ENCODE measurements at regions not wholly inside any gene's neighbourhood (a gene's known extent, or its start where the extent isn't known, plus 50 kb on each side); places are given as distances from the start of the nearest gene placed in this dataset.

DNA sequence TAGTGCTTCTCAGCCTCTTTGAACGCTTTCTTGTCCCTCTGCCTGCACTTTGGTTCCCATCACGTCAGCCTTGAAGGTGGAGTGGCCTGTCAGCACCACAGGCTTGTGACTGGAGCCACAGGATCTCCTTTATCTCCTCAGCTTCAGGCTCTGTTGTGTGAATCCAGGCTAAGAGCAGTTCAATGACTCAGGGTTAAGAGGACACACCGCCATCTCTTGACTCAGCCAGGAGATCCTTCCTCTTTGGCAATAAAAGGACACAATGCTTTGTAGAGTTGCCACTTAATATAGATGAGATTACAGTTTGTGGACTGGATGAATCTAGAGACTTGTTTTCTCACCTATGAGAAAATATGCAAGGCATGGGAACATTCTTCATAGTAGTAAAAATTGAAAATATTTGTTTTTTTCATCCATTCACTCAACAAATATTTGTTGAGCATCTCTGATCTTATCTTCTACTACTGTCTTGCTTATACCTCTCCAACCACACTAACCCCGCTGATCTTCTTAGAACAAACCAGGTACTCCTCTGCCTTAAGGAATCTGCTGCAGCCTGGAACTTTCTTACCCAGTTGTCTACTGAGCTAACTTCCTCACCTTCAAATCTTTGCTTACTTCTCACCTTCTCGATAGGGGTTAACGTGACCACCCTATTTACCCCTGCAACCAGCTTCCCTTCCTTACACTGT is 62.3 kb downstream of the UCHL1 start:
- DNase-seq (ENCODE audit: low spot score), result no peak

DNA sequence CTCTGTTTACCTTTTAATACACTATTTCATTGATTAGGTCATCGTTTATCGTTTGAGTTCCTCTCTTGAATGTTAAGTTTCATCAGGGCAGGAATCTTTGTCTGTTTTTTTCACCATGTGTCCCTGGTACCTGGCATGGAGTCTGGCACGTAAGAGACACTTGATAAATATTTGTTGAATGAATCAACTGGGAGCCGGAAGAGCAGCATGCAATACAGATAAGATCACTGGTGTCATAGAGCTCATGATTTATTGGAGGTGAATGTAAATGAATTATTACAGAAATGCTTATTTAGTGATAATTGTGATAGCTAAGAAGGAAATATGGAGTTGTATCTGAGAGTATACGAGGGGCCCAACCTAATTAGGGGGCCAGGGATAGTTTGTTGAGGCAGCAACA is 62.8 kb downstream of the UCHL1 start:
- no peak for DNase-seq (ENCODE audit: low spot score)

DNA sequence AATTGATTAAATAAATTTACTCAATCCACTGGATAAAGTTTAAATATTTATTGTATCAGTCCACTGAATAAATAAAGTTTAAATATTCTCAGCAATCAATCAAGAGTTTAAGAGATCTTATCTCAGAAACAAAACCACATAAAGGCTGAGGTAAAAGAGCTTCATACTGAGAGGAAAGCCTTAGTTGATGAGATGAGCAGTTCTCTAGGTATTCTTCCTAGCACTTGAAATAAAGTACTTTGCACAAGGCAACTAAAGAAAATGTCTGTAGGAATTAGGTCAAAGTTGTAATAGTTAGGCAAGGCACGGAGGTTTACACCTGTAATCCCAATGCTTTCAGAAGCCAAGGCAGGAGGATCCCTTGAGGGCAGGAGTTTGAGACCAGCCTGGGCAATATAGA is 63.5 kb downstream of the UCHL1 start:
- no peak for DNase-seq (ENCODE audit: low spot score)

DNA sequence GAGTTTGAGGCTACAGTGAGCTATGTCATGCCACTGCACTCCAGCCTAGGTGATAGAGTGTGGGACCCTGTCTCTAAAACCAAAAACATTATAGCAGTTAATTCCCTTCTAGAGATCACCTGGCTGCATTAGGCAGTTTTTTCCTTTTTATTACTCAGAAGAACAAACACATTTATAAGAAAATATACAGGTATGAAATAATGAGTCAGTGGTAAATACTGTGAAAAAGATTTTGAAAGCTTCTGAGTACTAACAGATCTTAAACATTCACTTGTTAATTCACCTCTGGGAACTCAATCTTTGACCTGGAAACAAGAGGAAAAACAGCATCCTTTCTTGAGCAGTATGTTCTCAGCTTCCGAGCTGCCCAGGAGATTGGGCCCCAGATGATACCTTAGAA is 64.1 kb downstream of the UCHL1 start:
- no peak for DNase-seq (ENCODE audit: low spot score)

DNA sequence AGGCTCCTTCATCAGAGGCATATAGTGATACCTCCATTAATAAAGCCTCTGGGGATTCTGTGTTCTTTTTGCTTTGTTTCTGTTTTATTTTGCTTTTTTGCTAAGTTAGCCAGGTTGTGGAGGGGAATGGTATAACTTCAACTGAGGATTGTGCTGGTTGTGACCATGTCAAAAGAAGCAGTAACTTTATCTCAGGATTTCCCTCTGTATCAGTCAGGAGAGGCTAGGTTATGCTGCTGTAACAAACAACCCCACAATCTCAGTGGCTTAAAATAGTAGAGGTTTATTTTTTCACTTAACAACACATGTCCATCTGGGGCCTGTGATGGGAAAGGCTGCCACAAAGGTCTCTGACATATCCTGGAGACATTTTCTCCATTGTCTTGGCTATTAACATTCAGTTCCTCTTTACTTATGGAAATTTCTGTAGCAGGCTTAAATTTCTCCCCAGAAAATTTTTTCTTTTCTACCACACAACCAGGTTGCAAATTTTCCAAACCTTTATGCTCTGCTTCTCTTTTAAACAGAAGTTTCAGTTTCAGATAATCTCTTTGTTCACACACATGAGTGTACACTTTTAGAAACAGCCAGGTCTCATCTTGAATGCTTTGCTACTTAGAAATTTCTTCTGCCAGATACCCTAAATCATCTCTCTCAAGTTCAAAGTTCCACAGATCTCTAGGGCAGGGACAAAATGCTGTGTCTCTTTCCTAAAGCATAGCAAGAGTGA is 64.7 kb downstream of the UCHL1 start:
- no peak for DNase-seq (ENCODE audit: low spot score)

DNA sequence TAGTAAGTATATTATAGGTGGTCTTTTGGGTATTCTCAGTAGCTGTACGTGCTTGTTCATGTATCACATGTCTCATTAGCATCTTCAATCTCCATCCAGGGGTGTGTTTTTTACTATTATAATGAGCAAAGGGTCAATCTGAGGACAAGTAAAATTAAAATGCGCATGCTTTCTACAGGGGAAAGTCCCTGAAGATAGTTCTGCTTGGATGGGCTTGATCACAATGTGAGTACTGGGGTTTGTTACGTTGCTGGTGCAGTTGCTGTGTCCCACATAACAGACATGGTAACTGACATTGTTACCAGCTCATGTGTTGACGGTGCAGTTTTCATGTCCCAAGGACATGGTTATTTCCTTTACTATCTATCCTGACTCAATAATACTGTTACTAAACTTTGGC is 65.9 kb downstream of the UCHL1 start:
- DNase-seq (ENCODE audit: low spot score), result no peak

DNA sequence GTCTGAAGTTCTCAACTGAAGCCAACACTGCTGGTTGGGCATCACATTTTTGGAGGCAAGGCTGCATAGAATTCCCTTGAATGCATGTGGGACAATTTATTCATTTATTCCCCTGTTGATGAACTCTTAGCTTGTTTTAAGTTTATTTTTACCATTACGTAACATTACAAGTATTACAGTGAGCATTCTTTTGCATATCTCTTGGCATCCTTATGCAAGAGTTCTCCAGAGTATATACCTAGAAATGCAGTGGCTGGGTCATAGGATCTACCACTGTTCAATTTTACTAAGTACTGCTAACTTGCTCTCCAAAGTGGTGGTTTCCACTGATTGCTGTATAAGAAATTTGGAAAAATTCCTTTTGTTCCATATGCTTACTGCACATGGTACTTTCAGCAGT is 66.5 kb downstream of the UCHL1 start:
- no peak for DNase-seq (ENCODE audit: low spot score)

DNA sequence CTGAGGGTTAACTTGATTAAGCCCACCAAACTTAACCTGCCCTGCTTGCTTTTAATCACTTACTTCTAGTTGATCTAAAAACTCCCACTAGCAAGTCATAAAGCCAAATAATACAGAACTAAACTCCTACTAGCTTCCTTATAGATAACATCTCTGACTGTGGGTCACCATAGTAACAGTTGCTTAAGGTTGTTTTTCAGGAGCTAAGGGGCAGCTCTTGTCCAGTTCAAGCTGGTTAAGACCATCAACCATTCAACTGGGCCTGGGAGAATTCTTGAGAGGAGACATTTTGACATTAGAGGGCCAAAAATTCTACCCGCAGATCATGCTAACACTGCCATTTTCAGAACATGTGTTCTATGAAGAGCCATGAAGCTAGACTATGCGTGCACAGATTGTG is 67.0 kb downstream of the UCHL1 start:
- DNase-seq (ENCODE audit: low spot score), result no peak

DNA sequence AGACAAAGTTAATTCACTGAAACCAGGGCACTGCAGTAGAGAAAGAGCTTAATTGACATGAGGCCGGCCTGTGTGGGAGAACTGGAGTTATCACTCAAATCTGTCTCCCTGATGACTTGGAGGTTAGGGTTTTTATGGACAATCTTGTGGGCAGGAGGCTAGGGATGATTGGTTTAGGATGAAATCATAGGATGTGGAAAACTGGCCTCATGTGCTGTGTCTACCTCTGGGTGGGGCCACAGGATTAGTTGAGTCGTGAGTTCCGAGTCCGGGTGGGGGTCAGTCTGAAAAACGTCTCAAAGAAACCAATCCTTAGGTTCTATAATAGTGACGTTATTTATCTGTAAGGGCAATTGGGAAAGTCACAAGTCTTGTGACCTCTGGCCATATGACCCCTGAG is 68.1 kb downstream of the UCHL1 start:
- DNase-seq (ENCODE audit: low spot score), result no peak

DNA sequence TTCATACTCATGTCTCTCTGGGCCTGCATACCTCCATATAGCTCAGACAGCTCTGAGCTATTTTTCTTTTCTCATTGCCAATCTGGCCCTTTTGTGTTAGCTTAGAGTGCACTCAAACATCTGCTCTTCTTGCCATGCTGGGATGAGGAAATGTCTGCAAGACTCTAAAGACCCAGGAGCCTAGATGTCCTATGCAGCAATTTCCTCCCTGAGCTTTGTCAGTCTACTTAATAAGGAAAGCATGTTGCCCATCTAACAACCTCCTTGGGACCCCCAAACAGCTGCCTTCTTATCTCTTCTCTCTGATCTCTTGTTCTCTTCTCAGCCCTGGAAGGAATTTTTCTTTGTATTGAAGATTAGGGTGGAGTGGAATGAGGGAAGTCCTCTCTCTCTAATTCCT is 69.2 kb downstream of the UCHL1 start:
- DNase-seq (ENCODE audit: low spot score), result no peak

DNA sequence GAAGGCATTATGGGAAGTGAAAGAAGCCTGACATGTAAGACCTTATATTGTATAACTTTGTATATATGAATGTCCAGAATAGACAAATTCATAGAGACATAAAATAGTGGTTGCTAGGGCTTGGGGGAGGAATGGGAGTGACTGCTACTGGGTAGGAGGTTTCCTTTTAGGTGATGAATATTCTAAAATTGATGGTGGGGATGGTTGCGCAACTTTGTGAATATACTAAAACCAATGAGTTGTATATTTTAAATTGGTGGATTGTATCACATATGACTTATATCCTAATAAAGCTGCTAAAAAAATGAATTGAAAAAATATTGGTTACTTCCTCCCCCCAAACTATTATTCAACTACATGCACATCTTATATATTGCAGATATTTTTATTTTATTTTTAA is 70.0 kb downstream of the UCHL1 start:
- no peak for DNase-seq (ENCODE audit: low spot score)

DNA sequence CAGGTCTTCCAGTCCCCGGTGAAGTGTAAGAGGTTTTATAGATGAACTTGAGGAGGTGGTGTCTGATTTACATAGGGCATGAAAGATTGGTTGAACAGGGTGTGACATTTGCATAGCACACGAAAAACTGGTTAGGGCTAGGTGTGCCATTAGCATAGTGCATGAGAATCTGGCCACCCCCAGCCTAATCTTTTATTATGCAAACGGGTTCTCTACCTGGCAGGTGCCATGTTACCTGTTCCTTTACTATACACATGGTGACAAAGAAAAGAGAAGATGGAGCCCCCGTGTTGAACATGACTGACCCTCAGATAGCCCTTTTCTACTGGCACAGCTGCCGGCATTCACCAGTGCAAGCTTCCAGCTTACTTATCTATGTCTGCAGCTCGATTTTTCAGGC is 71.0 kb downstream of the UCHL1 start:
- no peak for DNase-seq (ENCODE audit: low spot score)

DNA sequence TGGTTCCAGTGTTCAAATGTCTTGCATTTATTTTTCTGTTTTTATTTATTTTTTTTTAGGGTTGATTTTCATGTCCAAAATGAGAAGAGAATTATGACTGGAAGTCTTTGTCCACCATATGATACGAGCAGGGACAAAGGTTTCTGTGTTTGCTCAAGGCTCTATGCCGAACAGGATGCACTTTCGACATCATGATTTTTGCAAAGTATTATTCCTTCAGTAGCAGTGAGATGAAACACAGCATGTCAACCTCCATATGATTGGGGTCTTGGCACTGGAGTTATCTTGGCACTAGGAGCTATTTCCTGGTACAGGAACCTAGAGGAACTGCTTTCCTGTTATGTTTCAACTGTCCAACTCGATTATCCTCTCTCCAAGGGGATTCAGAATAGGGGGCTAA is 72.6 kb downstream of the UCHL1 start:
- peak; percentile 20 for DNase-seq (ENCODE audit: low spot score)

DNA sequence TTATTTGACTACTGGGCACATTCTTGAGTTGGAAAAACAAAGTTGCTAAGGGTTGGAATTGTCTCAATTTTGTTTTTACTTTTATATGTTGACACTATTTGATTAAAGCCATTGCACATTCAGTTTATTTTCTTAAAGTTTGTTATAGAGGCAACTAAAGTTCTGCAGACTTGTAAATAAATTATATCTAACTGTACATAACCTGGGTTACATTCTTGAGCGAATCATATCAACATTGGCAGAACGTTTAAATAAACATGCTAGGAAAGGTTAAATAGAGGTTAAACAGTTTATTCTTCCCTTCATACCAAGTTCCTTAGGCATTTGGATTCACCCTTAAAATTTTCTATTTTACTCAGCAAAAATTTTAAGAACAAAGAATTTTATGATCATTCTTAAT is 74.5 kb downstream of the UCHL1 start:
- DNase-seq (ENCODE audit: low spot score), result no peak

DNA sequence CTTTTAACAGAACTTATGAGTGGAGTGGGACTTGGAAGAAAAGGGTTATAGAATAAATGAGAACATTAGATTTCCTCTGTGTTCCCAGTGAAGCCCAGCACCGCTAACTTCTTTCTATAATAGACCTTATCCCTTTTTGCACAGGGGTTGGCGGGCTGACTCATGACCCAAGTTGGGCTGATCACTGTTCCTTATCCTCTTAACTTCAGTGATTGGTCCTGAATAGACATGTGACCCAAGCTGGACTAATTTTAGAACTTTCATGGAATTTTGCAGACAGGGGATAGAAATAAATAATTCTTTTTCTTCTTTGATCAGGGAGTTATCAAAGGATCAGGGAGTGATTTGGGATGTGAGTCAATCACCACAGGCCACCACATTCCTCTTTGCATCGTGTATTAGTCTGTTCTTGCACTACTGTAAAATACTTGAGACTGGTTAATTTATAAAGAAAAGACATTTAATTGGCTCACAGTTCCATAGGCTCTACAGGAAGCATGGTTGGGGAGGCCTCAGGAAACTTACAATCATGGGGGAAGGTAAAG is 75.9 kb downstream of the UCHL1 start:
- DNase-seq (ENCODE audit: low spot score), result no peak

DNA sequence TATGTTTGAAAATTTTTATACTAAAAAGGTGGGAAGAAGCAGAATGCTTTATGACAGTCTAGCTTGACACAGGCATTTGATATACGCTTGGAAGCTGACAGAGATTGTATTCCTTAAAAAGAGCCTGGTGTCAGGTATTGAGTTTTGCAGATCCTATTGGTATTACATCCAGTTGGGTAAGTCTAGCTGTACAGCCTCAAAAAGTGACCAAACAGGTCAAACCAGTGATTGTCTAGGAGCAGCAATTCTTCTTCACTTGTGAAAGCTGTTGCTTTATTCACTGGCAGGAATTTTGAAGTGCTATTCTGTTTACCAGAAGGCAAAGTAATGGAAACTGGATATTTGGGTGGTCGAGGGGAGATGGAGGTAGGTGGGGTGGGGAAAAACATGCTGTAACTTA is 77.5 kb downstream of the UCHL1 start:
- DNase-seq (ENCODE audit: low spot score), result no peak

DNA sequence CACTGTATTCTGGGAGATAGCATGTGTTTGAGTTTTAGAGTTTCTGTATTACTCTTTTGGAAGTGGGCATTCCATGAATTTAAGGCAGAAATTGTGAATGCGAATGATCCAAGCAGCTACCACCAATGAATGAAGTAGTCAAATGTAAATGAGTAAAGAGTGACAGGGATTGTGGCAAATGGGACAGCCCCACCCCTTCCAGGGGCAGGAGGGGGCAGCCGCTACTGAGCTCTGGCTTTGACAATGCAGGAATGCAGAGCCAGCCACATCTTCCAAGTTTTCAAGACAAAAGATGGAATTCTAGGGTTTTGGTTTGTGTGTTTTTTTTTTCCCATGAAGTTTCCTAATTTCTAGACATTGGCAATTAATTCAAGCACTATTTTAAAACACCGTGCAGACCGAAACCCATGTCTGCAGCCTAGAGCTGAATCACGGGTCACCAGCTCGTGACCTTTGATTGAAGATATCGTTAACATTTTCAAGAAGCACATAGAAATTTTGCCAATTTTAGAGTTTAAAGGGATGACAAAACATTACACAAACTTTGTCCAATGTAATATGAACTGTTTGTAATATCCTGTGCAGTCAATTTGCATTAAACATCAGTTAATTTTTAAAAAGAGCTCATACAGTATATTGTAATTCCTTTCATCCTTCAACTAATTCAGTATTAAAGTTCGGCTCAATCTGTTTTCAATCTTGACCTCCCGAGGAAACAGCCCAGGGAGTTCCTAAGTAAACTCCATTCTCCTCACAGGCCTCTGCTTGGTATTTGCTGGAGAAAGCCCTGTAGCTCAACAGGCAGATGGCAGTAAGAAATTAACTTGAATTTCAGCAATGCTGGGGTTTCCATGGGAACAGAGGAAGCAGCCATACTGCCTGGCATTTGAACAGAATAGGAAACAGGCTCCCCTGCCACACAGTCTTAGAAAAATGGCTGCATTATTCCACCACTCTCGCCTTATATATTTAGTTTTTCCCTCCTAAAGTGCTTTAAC is 83.4 kb downstream of the UCHL1 start:
- DNase-seq (ENCODE audit: low spot score), result peak; percentile 96

DNA sequence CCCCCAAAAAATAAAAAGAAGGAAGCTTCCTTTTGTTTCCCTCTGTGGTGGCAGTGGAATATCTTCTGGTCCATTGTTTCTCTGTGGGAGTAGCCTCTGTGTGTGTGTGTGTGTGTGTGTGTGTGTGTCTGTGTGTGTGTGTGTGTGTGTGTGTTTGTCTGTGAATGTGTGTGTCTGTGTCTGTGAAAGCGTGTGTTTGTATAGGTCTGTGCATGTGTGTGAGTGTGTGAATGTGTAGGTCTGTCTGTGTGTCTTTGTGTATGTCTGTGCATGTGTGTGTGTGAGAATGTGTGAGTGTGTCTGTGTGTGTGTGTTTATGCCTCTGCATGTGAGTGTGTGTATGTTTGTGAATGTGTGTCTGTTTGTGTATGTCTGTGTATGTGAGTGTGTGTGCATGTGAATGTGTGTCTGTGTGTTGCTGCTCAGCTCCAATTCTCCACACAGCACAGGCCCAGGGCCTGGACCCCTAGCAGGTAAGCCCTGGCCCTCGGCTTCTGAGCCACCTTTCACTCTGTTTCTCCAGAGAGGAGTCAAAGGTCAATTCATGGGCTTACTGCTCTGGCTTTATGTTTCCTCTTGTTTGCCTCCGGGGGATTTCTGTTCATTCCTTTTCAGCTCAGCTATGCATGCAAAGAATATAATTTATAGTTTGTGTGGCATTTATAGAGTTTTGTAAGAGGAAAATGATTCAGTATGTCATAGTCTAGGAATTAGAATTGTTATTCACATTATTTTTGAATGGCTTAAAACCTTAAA is 89.8 kb downstream of the UCHL1 start:
- DNase-seq (ENCODE audit: low spot score), result no peak

DNA sequence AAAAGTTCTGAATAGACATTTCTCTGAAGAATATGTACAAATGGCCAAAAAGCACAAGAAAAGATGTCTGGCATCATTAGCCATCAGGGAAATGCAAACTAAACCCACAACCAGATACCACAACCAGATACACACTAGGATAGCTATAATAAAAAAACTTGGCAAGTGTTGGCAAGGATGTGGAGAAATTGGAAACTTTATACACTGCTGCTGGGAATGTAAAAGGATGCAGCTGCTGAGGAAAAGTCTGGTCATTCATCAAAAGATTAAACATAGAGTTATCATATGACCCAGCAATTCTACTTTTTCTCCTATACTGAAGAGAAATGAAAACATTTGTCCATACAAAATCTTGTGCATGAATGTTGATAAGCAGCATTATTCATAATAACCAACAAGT is 92.3 kb downstream of the UCHL1 start:
- no peak for DNase-seq (ENCODE audit: low spot score)

DNA sequence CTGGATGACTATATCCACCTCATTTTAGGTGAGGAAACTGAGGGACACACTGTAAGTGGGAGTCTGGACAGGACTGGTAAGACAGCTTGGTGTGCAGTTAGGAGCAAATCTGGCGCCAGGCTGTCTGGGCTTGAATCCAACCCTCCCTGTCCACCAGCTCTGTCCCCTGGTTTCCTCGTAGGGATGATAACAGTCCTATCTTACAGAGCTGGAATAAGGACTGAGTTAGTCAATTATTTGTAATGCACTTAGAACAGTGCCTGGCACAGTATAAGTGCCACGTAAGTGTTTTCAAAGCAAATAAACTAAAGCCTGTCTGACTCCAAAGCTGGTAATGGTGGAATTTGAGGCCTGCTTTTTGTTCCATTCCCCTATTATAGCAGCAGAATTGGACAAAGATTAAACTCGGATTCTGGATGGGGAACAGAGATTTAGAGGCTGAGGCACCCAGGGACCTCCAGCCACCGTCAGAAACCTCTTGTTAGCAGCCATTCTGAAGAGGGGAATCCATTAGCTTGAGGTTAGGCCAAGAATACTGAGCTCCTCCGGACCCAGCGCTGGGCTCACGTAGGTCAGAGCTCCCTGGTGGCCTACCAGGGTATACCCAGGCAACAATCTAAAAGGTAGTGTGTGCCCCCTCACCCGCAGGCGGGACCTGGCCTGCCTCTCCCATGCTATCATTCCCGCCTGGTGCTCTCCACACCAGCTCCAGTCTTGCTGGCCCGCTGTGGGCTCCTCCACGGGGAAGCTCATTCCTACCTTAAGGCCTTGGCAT is 102.1 kb downstream of the UCHL1 start:
- no peak for DNase-seq (ENCODE audit: low spot score)

DNA sequence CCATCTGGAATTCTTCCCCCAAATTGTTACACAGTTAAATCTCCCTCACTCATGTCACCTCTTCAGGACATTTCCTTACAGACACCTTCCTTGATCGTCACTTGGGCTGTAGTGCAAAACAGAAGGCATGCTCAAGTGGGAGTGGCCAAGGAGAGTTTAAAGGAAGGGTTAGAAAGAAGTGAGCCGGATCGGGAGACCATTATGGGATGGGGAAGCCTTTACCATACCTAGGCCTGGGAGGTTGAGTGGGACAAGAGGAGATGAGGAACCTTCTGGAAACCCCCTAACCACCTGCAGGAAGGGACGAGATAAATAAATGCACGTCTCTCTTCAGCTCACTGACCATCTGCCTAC is 102.7 kb downstream of the UCHL1 start:
- DNase-seq (ENCODE audit: low spot score), result no peak
